ENCODE measurements at regions not wholly inside any gene's neighbourhood (a gene's known extent, or its start where the extent isn't known, plus 50 kb on each side); places are given as distances from the start of the nearest gene placed in this dataset.

DNA sequence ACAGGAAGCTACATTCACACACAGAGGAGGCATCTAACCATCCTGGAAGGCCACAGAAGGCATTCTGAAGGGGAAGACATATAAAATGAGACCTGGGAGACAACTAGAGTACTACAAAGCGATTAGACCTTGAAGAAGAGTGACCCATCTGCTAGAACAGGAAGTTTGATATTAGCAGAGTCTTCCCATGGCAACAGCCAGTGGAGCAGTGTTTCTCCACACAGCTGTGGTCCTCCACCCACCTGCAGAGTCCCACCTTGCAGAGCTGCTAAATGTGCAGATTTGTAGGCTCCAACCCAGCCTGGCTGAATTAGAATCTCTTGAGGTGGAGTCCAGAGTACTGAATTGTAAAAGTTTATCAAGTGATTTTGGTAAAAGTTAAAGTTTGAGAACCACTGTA, 267.0 kb downstream of the CETN3 start:
- WGBS (ENCODE audit: insufficient coverage, low coverage, low lambda C conversion rate, missing lambda C conversion rate): 50% methylated on average over 1 of the region's 1 CpG
- Histone ChIP-seq H3K27me3 (no peaks in the 10 kb centered on the region), H3K36me3 (no peaks in the 10 kb centered on the region), H3K27ac (no peak overlapping the region), H3K4me3 (no peak overlapping the region), H3K9me3 (no peaks in the 10 kb centered on the region), H3K4me1 (no peaks in the 10 kb centered on the region)
- intact Hi-C loops (cut with DNase I): no loop called here
- no peak for ATAC-seq
- DNase-seq: no peak
- TF ChIP-seq POLR2A (IDR thresholded peaks at IDR 0.05): no peak
- TF ChIP-seq, protein P1, sequence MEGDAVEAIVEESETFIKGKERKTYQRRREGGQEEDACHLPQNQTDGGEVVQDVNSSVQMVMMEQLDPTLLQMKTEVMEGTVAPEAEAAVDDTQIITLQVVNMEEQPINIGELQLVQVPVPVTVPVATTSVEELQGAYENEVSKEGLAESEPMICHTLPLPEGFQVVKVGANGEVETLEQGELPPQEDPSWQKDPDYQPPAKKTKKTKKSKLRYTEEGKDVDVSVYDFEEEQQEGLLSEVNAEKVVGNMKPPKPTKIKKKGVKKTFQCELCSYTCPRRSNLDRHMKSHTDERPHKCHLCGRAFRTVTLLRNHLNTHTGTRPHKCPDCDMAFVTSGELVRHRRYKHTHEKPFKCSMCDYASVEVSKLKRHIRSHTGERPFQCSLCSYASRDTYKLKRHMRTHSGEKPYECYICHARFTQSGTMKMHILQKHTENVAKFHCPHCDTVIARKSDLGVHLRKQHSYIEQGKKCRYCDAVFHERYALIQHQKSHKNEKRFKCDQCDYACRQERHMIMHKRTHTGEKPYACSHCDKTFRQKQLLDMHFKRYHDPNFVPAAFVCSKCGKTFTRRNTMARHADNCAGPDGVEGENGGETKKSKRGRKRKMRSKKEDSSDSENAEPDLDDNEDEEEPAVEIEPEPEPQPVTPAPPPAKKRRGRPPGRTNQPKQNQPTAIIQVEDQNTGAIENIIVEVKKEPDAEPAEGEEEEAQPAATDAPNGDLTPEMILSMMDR (IDR thresholded peaks at IDR 0.05): no peak

DNA sequence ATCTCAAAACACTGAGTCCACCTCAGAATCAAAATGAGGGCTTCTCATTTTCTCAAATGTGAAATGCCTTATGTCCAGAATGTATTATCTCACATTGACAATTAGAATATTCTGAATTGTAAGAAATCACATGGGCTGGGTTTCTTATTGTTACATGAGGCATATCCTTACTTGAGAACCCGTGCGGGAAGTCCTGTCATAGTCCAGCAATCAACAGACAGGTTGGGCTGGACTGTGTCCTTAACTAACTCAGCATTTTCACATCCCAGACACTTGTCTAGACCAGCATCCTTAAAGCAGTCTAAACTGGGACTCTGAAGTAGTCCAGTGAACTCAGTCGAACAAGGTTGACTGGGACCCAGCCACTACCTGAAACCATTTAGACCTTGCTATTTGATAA, 267.6 kb downstream of the CETN3 start:
- H3K4me3 ChIP-seq: no peak overlapping the region
- ATAC-seq (no peak), DNase-seq (no peak)
- H3K27ac ChIP-seq: no peak overlapping the region
- H3K36me3 ChIP-seq: no peaks in the 10 kb centered on the region
- no peaks in the 10 kb centered on the region for H3K9me3 ChIP-seq
- intact Hi-C loops (cut with DNase I): no loop called here
- H3K4me1 ChIP-seq: no peaks in the 10 kb centered on the region
- WGBS (ENCODE audit: insufficient coverage, low coverage, low lambda C conversion rate, missing lambda C conversion rate): 66% methylated on average over 3 of the region's 3 CpGs
- TF ChIP-seq, protein P1 (IDR thresholded peaks at IDR 0.05): no peak
- TF ChIP-seq POLR2A (IDR thresholded peaks at IDR 0.05): no peak
- no peaks in the 10 kb centered on the region for H3K27me3 ChIP-seq

DNA sequence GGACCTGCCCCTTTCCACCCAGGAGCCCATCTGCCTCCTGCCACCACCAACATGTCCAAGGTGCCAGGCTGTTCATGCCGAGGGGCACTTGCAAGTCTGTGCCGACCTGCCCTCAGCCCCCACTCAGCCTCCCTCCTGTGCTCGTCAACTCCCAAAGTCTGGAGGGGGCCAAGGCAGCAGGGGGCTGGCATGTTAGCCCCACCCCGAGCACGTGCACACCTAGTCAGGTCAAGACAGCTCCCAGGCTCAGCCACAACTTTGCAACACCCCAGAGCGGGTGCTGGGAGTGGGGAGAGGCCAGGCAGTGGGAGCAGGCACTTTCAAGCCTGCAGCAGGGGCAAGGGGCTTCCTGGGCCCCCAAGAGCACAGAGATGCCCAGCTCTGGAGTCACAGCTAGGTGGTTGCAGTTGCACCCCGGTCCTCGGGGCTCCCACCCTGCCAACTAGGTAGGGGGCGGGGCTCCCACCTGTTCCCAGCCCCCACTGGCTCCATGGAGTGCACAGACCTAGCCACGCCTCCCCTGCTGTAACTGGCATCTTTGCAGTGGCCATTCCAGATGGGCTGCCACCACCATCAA, 272.5 kb downstream of the CETN3 start:
- H3K27me3 ChIP-seq: no peaks in the 10 kb centered on the region
- 90% methylated on average over 2 of the region's 10 CpGs for WGBS (ENCODE audit: insufficient coverage, low coverage, low lambda C conversion rate, missing lambda C conversion rate)
- intact Hi-C loops (cut with DNase I): no loop called here
- no peak for TF ChIP-seq POLR2A (IDR thresholded peaks at IDR 0.05)
- TF ChIP-seq, protein P1 (IDR thresholded peaks at IDR 0.05): no peak
- no peak for ATAC-seq
- no peaks in the 10 kb centered on the region for H3K9me3 ChIP-seq
- H3K36me3 ChIP-seq: no peaks in the 10 kb centered on the region
- H3K27ac ChIP-seq: no peak overlapping the region
- H3K4me1 ChIP-seq: no peaks in the 10 kb centered on the region
- no peak overlapping the region for H3K4me3 ChIP-seq
- no peak for DNase-seq

DNA sequence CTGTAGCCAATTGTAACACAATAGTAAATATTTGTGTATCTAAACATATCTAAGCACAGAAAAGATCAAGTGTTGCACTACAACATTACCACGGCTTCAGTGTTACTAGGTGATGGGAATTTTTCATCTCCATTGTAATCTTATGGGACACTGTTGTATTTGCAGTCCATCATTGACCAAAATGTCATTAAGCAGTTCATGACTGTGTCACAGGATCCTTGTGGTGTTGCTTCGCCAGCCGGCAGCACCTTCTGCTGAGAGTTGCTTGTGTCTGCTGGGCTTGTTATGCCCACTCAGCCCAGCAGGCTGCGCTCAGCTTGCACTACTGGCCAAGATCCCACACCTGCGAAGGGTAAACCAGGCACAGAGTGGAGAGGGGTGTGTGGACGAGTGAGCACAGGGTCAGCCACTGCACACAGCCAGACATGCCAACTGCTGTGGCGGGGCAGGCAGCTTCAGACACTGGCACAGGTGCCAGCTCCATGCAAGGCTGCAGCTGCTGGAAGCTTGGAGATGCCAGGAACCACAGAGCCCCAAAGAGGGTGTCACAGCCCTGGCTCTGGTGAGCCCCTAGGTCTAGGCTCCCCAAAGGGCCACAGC, 273.7 kb downstream of the CETN3 start:
- no peak overlapping the region for H3K4me3 ChIP-seq
- WGBS (ENCODE audit: insufficient coverage, low coverage, low lambda C conversion rate, missing lambda C conversion rate): 38% methylated on average over 2 of the region's 7 CpGs
- ATAC-seq (peak; percentile 26 to 43 (median 34)), DNase-seq (peak in 1 of 3 donors; percentile 46)
- TF ChIP-seq, protein P1 (IDR thresholded peaks at IDR 0.05): peak in 1 of 4 donors; percentile 21
- TF ChIP-seq POLR2A (IDR thresholded peaks at IDR 0.05): no peak
- H3K36me3 ChIP-seq: no peaks in the 10 kb centered on the region
- intact Hi-C loops (cut with DNase I): no loop called here
- H3K4me1 ChIP-seq: no peaks in the 10 kb centered on the region
- H3K27me3 ChIP-seq: no peaks in the 10 kb centered on the region
- no peaks in the 10 kb centered on the region for H3K9me3 ChIP-seq
- H3K27ac ChIP-seq: no peak overlapping the region
